CD14-positive monocyte (primary cell): ENCODE measurements at regions not wholly inside any gene's neighbourhood (a gene's known extent, or its start where the extent isn't known, plus 50 kb on each side); places are given as distances from the start of the nearest gene placed in this dataset.

ENCODE experiments used
- DNase-seq, 3 donors: peaks; one replicate each; pipeline ENCODE4 v3.0.0-alpha.2; 2011 to 2022
- H2AFZ ChIP-seq: 2 replicates; pipeline ENCODE4 v1.6.0; 2012; ENCODE audit warnings: mild to moderate bottlenecking, low read depth, low read length, inconsistent platforms; ENCODE audit not compliant: insufficient read depth, poor library complexity, severe bottlenecking
- H3K27ac ChIP-seq, 2 donors: 1 replicate in 1 of 2; 2 replicates in 1 of 2; pipeline ENCODE4 v1.5.1; 2012 to 2013; ENCODE audit warnings: low read length in 2 of 2, control low read depth in 1 of 2, inconsistent platforms in 1 of 2, low read depth in 1 of 2, mild to moderate bottlenecking in 1 of 2
- H3K27me3 ChIP-seq, 2 donors: one replicate each; pipeline versions ENCODE4 v1.6.0 to v1.6.1; 2011 to 2013; ENCODE audit warnings: low read length in 2 of 2; ENCODE audit not compliant: control insufficient read depth in 2 of 2, insufficient read depth in 2 of 2
- H3K36me3 ChIP-seq, 2 donors: replicated peaks in 1 of 2; 1 replicate in 1 of 2; 2 replicates in 1 of 2; pipeline versions ENCODE4 v1.5.1 to v1.6.1; 2012 to 2013; ENCODE audit warnings: low read length in 2 of 2, control low read depth in 1 of 2, inconsistent platforms in 1 of 2, mild to moderate bottlenecking in 1 of 2; ENCODE audit not compliant: insufficient read depth in 2 of 2, control insufficient read depth in 1 of 2
- H3K4me1 ChIP-seq, 2 donors: 1 replicate in 1 of 2; 2 replicates in 1 of 2; pipeline versions ENCODE4 v1.5.1 to v1.6.1; 2012 to 2013; ENCODE audit warnings: low read length in 2 of 2, control low read depth in 1 of 2, inconsistent platforms in 1 of 2, mild to moderate bottlenecking in 1 of 2, moderate library complexity in 1 of 2; ENCODE audit not compliant: insufficient read depth in 2 of 2, control insufficient read depth in 1 of 2
- H3K4me2 ChIP-seq: replicated peaks from 2 replicates; pipeline ENCODE3; 2012; ENCODE audit warnings: low read length, moderate library complexity, mild to moderate bottlenecking; ENCODE audit not compliant: poor library complexity, severe bottlenecking; ENCODE audit errors: extremely low read depth
- H3K4me3 ChIP-seq, 3 experiments: fragments of 200-600 bp in 1 of 3; sonication (generic) in 1 of 3; replicated peaks in 1 of 3; 1 replicate in 2 of 3; 2 replicates in 1 of 3; pipeline ENCODE4 v1.5.1; 2011 to 2013; ENCODE audit warnings: low read length in 3 of 3, mild to moderate bottlenecking in 3 of 3, control low read depth in 2 of 3, low read depth in 2 of 3, inconsistent platforms in 1 of 3, moderate library complexity in 1 of 3
- H3K79me2 ChIP-seq: 2 replicates; pipeline ENCODE4 v1.6.0; 2012; ENCODE audit warnings: mild to moderate bottlenecking, control low read depth, inconsistent platforms, low read length, moderate library complexity; ENCODE audit not compliant: insufficient read depth
- H3K9ac ChIP-seq: 2 replicates; pipeline ENCODE4 v1.6.0; 2017; ENCODE audit warnings: low read length, mild to moderate bottlenecking; ENCODE audit not compliant: insufficient read depth, poor library complexity, severe bottlenecking
- H3K9me3 ChIP-seq, 2 donors: replicated peaks in 1 of 2; 1 replicate in 1 of 2; 2 replicates in 1 of 2; pipeline versions ENCODE4 v1.5.1 to v1.6.1; 2012 to 2013; ENCODE audit warnings: low read length in 2 of 2, control low read depth in 1 of 2; ENCODE audit not compliant: control insufficient read depth in 1 of 2, insufficient read depth in 1 of 2
- H4K20me1 ChIP-seq: 2 replicates; pipeline ENCODE4 v1.6.0; 2012; ENCODE audit warnings: mild to moderate bottlenecking, low read length, control low read depth, moderate library complexity; ENCODE audit not compliant: insufficient read depth
- H3K27ac Mint-ChIP-seq, 7 donors: one replicate each; pipeline ENCODE4 v1.8.0; 2020; ENCODE audit warnings: mild to moderate bottlenecking in 7 of 7, mixed read lengths in 7 of 7, moderate library complexity in 6 of 7, inconsistent platforms in 2 of 7
- H3K27me3 Mint-ChIP-seq, 3 donors: one replicate each; pipeline ENCODE4 v1.8.0; 2021 to 2022; ENCODE audit warnings: low read depth in 3 of 3, mild to moderate bottlenecking in 3 of 3, mixed read lengths in 3 of 3, moderate library complexity in 3 of 3, inconsistent platforms in 1 of 3
- H3K36me3 Mint-ChIP-seq, 2 donors: one replicate each; pipeline ENCODE4 v1.8.0; 2020; ENCODE audit warnings: mixed read lengths in 2 of 2, inconsistent platforms in 1 of 2, mild to moderate bottlenecking in 1 of 2
- H3K4me1 Mint-ChIP-seq: one replicate; pipeline ENCODE4 v1.8.0; 2020; ENCODE audit warnings: mild to moderate bottlenecking, mixed read lengths
- H3K4me3 Mint-ChIP-seq, 2 donors: one replicate each; pipeline ENCODE4 v1.8.0; 2020; ENCODE audit warnings: mild to moderate bottlenecking in 2 of 2, mixed read lengths in 2 of 2, moderate library complexity in 1 of 2
- H3K9me3 Mint-ChIP-seq, 7 donors: one replicate each; pipeline ENCODE4 v1.8.0; 2020 to 2022; ENCODE audit warnings: mixed read lengths in 7 of 7, mild to moderate bottlenecking in 6 of 7, moderate library complexity in 6 of 7, inconsistent platforms in 2 of 7
- WGBS: methylation state at CpG from one replicate; pipeline ENCODE4 v1.1.5; 2013; ENCODE audit warnings: missing lambda C conversion rate; ENCODE audit not compliant: insufficient coverage; 5-methylcytosine and 5-hydroxymethylcytosine counted together
- intact Hi-C, 2 donors: fragments of 100-400 bp; cut with micrococcal nuclease; formaldehyde crosslinking; loops; one replicate each; pipeline versions ENCODE4 v1.15.0 to v1.15.1; 2023
- TF ChIP-seq, protein P1 (sequence below): fragments of 200-600 bp; IDR thresholded peaks from one replicate; pipeline ENCODE4 v1.8.0; 2022; ENCODE audit warnings: antibody characterized with exemption, mild to moderate bottlenecking

DNA sequence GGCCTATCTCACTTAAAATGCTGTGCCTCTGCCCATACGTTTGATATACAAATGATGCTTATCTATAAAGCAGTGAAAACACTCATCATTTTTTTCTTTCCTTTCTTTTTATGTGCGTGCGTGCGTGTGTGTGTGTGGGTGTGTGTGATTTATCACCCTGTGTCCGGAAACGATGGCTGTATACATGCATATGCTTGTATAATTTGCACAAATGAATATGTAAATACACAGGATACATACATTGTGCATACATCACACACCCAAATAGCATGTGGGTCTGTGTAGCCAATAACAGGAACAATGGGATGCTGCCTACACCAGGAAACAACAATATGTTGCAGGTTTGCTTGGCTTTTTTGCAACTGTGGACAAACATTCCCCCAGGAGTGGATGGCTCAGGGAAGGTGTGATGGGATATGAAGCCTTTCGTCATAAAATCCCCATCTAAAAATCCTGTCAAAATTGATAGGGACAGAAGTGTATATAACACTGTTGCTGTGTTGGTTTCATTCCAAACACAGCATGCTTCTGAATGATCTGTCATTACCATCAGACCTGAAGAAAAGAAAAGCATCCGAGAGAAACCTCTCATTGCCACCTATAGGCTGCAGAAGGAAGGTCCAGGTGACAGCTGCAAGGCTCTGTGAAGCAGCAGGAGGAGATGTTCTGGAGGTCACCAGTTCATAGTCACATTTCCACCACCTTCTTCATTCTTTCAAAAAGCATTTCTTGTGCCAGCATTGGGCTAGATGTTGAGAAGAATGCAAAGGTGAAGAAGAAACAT lies 503.9 kb upstream of the NR2F2 start:
- no peak overlapping the region for H3K4me3 Mint-ChIP-seq
- H3K27ac Mint-ChIP-seq = no peak overlapping the region
- peaks cover 0 to 1% (median 0%) of the 10 kb centered on the region in 7 donors for H3K9me3 Mint-ChIP-seq
- Histone ChIP-seq H3K27me3 (no peaks in the 10 kb centered on the region), H3K36me3 (no peaks in the 10 kb centered on the region), H4K20me1 (no peaks in the 10 kb centered on the region), H3K79me2 (no peaks in the 10 kb centered on the region), H3K9ac (no peak overlapping the region), H3K9me3 (no peaks in the 10 kb centered on the region), H2AFZ (no peak overlapping the region), H3K4me1 (no peaks in the 10 kb centered on the region), H3K4me2 (no peak overlapping the region), H3K4me3 (no peak overlapping the region), H3K27ac (no peak overlapping the region)
- no peaks in the 10 kb centered on the region for H3K36me3 Mint-ChIP-seq
- no peaks in the 10 kb centered on the region for H3K4me1 Mint-ChIP-seq
- TF ChIP-seq, protein P1, sequence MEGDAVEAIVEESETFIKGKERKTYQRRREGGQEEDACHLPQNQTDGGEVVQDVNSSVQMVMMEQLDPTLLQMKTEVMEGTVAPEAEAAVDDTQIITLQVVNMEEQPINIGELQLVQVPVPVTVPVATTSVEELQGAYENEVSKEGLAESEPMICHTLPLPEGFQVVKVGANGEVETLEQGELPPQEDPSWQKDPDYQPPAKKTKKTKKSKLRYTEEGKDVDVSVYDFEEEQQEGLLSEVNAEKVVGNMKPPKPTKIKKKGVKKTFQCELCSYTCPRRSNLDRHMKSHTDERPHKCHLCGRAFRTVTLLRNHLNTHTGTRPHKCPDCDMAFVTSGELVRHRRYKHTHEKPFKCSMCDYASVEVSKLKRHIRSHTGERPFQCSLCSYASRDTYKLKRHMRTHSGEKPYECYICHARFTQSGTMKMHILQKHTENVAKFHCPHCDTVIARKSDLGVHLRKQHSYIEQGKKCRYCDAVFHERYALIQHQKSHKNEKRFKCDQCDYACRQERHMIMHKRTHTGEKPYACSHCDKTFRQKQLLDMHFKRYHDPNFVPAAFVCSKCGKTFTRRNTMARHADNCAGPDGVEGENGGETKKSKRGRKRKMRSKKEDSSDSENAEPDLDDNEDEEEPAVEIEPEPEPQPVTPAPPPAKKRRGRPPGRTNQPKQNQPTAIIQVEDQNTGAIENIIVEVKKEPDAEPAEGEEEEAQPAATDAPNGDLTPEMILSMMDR = no peak
- no peak for DNase-seq
- H3K27me3 Mint-ChIP-seq = peaks cover 0 to 3% (median 1%) of the 10 kb centered on the region in 3 donors
- no CpG with 5 or more reads among the region's 8 CpGs for WGBS
- intact Hi-C loops = no loop called here

- Histone ChIP-seq H3K27ac (no peak overlapping the region), H3K4me2 (no peak overlapping the region), H4K20me1 (no peaks in the 10 kb centered on the region), H3K9me3 (no peaks in the 10 kb centered on the region), H3K27me3 (no peaks in the 10 kb centered on the region), H3K9ac (no peak overlapping the region), H3K79me2 (no peaks in the 10 kb centered on the region), H3K4me3 (no peak overlapping the region), H2AFZ (no peak overlapping the region), H3K4me1 (no peaks in the 10 kb centered on the region), H3K36me3 (no peaks in the 10 kb centered on the region)
- Mint-ChIP-seq H3K4me3 (no peak overlapping the region), H3K27ac (no peak overlapping the region), H3K27me3 (peaks cover 0 to 4% (median 1%) of the 10 kb centered on the region in 3 donors), H3K9me3 (no peaks in the 10 kb centered on the region), H3K36me3 (no peaks in the 10 kb centered on the region), H3K4me1 (no peaks in the 10 kb centered on the region)
- TF ChIP-seq, protein P1 = no peak
- WGBS = 92% methylated on average over 2 of the region's 5 CpGs
- DNase-seq = no peak
- intact Hi-C loops = no loop called here
Measured at GRCh38 chr15:95829062-95829461, 501.4 kb upstream of the NR2F2 start.
